ENCODE measurements at regions not wholly inside any gene's neighbourhood (a gene's known extent, or its start where the extent isn't known, plus 50 kb on each side); places are given as distances from the start of the nearest gene placed in this dataset.

GRCh38 chr11:97022955-97023354, 633.1 kb downstream of the JRKL start:
- TF ChIP-seq MAX (IDR thresholded peaks at IDR 0.05; ENCODE audit: low read depth, low read length): no peak
- no peak for TF ChIP-seq MYC (IDR thresholded peaks at IDR 0.05; ENCODE audit: low read depth, low read length)
- TF ChIP-seq CTCF (IDR thresholded peaks at IDR 0.05; ENCODE audit: low read depth, low read length): no peak
- no peak for TF ChIP-seq POLR2A (IDR thresholded peaks at IDR 0.05; ENCODE audit: extremely low read depth, insufficient read length)
- H3K4me3 ChIP-seq (ENCODE audit: low read depth, low read length): no peak overlapping the region
- no peak for DNase-seq (ENCODE audit: low read depth)

GRCh38 chr11:97028836-97029406, 639.1 kb downstream of the JRKL start:
- no peak overlapping the region for H3K4me3 ChIP-seq (ENCODE audit: low read depth, low read length)
- DNase-seq (ENCODE audit: low read depth): no peak
- no peak for TF ChIP-seq CTCF (IDR thresholded peaks at IDR 0.05; ENCODE audit: low read depth, low read length)
- no peak for TF ChIP-seq MAX (IDR thresholded peaks at IDR 0.05; ENCODE audit: low read depth, low read length)
- TF ChIP-seq POLR2A (IDR thresholded peaks at IDR 0.05; ENCODE audit: extremely low read depth, insufficient read length): no peak
- no peak for TF ChIP-seq MYC (IDR thresholded peaks at IDR 0.05; ENCODE audit: low read depth, low read length)

GRCh38 chr11:97033178-97033577, 643.4 kb downstream of the JRKL start:
- no peak for DNase-seq (ENCODE audit: low read depth)
- TF ChIP-seq CTCF (IDR thresholded peaks at IDR 0.05; ENCODE audit: low read depth, low read length) (no peak), POLR2A (IDR thresholded peaks at IDR 0.05; ENCODE audit: extremely low read depth, insufficient read length) (no peak), MAX (IDR thresholded peaks at IDR 0.05; ENCODE audit: low read depth, low read length) (no peak), MYC (IDR thresholded peaks at IDR 0.05; ENCODE audit: low read depth, low read length) (no peak)
- no peak overlapping the region for H3K4me3 ChIP-seq (ENCODE audit: low read depth, low read length)

GRCh38 chr11:97048481-97048880, 658.7 kb downstream of the JRKL start:
- TF ChIP-seq MYC (IDR thresholded peaks at IDR 0.05; ENCODE audit: low read depth, low read length) (no peak), CTCF (IDR thresholded peaks at IDR 0.05; ENCODE audit: low read depth, low read length) (no peak), MAX (IDR thresholded peaks at IDR 0.05; ENCODE audit: low read depth, low read length) (no peak), POLR2A (IDR thresholded peaks at IDR 0.05; ENCODE audit: extremely low read depth, insufficient read length) (no peak)
- no peak overlapping the region for H3K4me3 ChIP-seq (ENCODE audit: low read depth, low read length)
- DNase-seq (ENCODE audit: low read depth): no peak

GRCh38 chr11:97060184-97060583, 670.4 kb downstream of the JRKL start:
- no peak overlapping the region for H3K4me3 ChIP-seq (ENCODE audit: low read depth, low read length)
- TF ChIP-seq CTCF (IDR thresholded peaks at IDR 0.05; ENCODE audit: low read depth, low read length): no peak
- no peak for TF ChIP-seq MAX (IDR thresholded peaks at IDR 0.05; ENCODE audit: low read depth, low read length)
- no peak for TF ChIP-seq MYC (IDR thresholded peaks at IDR 0.05; ENCODE audit: low read depth, low read length)
- TF ChIP-seq POLR2A (IDR thresholded peaks at IDR 0.05; ENCODE audit: extremely low read depth, insufficient read length): no peak
- DNase-seq (ENCODE audit: low read depth): no peak

Data from NB4 (cell line).